Neural progenitor cell (in vitro differentiated cells): ENCODE measurements at regions not wholly inside any gene's neighbourhood (a gene's known extent, or its start where the extent isn't known, plus 50 kb on each side); places are given as distances from the start of the nearest gene placed in this dataset.

ENCODE experiments used
- EZH2phosphoT487 ChIP-seq: fragments of 200-600 bp; sonication (generic); IDR thresholded peaks from 2 replicates; pipeline ENCODE4 v1.6.1; 2017; ENCODE audit warnings: antibody characterized with exemption
- TF ChIP-seq, protein P1 (sequence below): fragments of 200-600 bp; sonication (generic); IDR thresholded peaks from 2 replicates; pipeline ENCODE4 v1.5.1; 2017; ENCODE audit warnings: antibody characterized with exemption, mild to moderate bottlenecking

DNA sequence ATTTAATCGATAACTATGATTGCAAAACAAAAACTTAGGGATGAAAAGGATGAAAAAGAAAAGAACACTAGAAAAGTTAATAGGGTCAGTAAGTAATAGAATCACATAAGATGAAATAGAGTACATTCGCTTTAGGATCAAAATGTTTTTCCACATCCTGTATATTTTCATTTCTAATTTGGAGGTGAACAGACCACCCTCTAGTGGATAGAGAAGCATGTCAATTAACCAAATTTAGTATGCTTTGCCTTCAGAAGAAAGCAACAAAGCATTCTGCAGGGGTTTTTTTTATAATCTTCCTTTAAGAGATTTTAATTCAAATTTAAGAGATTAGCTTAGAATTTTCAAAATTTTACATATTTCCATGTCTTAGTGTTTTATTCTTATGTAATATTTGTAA, 611.0 kb upstream of the SGCG start:
- TF ChIP-seq, protein P1, sequence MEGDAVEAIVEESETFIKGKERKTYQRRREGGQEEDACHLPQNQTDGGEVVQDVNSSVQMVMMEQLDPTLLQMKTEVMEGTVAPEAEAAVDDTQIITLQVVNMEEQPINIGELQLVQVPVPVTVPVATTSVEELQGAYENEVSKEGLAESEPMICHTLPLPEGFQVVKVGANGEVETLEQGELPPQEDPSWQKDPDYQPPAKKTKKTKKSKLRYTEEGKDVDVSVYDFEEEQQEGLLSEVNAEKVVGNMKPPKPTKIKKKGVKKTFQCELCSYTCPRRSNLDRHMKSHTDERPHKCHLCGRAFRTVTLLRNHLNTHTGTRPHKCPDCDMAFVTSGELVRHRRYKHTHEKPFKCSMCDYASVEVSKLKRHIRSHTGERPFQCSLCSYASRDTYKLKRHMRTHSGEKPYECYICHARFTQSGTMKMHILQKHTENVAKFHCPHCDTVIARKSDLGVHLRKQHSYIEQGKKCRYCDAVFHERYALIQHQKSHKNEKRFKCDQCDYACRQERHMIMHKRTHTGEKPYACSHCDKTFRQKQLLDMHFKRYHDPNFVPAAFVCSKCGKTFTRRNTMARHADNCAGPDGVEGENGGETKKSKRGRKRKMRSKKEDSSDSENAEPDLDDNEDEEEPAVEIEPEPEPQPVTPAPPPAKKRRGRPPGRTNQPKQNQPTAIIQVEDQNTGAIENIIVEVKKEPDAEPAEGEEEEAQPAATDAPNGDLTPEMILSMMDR, result peak; percentile 22
- TF ChIP-seq EZH2phosphoT487, result no peak
